D341Med (cell line): ENCODE measurements at regions not wholly inside any gene's neighbourhood (a gene's known extent, or its start where the extent isn't known, plus 50 kb on each side); places are given as distances from the start of the nearest gene placed in this dataset.

Experiments used
- DNase-seq: peaks from one replicate; pipeline ENCODE4 v3.0.0; 2012; ENCODE audit warnings: low spot score

DNA sequence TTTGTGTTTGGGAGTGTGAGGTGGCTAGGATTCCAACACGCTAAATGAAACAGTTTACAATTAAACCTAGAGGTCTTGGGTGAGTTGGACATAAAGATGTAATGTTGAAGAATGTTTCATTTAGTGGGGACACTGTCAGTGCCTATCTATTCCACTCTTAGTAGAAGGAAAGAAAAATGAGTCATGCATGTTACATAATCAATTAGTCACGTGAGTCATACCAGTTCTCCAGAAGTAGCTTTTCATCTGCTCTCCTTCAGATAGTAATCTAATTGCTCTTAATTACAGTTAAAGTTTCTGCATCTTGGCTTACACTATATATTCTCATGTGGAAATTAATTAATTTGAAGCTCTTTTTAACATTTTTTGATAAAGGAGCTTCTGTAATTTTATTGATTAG lies 115.7 kb upstream of the P2RY1 start:
- DNase-seq: no peak

DNA sequence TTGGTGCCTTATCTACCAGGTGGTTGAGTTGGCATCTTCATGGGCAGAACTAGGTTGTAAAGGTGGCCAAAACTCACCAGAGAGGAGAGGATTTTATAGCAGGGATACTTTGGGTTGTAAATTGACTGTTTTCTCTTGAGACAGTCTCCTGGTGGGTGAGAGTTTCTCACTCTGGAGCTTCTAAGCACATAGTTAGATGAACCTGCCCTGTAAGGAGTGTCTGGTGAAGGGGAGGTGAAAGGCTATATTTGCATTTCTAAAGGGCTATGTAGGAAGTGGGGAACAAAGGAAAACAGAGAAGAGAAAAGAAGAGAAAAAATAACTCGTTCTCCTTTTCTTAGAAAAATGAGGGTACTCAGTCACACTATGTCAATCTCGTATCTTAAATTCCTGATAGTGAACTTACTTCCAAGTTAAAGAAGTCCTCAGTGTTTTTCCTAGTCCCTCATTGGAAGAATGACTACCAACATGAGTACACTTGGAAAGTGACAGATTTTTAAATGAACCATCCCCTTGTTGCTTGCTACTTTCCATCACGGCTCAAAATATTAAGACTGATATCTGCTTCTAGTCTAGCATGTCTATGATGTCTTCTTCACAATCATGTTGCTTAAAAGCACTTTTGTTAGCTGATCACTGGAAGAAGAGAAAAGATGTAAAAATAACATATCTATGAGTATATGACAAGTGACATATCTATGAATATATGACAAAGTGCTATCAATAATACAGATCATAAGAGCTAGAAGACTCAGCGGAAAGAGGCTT lies 113.8 kb upstream of the P2RY1 start:
- no peak for DNase-seq

DNA sequence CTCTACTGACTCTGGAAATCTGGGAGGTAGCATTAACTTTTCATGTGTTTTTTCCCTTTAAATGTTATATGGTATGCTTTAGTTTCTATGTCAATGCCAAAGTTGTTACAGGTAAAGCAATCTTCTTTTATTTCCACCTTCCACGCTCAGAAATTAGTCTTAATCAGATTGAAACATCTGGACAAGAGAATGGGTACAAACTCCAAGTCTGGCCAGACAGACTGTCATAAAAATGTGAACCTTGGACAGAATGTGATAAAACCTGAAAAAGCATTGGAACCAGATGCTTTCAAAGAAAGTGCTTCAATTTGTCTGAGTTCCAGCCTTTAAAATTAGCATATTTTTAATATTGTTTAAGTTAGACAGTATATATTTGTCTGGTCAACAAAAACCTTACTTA lies 110.7 kb upstream of the P2RY1 start:
- DNase-seq: no peak

- no peak for DNase-seq
Measured at GRCh38 chr3:152728231-152728980, 106.5 kb upstream of the P2RY1 start.

DNA sequence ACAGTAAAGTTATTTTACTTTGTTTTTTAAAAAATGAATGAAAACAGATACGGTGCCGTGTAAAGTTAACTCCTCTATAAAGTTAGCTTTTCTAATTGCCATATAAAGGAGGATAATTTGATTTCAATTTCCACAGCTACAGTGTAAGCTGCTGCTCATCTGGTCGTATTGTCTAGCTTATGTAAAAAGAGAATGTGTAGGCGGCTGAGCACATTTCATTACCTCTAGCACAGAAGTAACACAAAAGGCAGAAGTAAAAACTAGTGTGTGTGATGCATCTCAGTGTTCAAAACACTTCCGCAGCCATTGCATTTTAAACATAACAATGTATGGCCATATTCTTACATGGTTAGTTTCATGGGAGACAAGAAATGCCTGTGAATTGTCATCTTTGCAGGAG lies 105.0 kb upstream of the P2RY1 start:
- DNase-seq: no peak

DNA sequence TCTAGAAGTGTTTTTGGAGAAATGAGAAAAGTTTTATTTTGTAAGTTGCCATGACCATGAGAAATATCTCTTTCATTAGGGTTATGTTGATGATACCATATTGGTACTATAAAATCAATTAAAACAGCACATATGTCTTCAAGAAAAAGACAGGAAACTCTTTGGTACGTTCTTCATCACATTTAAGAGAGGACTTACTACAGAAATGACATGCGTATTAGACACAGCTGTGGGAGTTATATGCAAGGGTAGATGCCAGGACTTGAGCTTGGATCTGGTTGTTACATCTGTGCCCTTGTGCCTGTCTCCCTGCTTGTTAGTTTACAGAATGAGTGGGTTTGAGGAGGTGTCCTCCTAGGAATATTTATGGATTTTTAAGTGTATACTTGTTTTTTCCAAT lies 103.4 kb upstream of the P2RY1 start:
- DNase-seq: no peak

DNA sequence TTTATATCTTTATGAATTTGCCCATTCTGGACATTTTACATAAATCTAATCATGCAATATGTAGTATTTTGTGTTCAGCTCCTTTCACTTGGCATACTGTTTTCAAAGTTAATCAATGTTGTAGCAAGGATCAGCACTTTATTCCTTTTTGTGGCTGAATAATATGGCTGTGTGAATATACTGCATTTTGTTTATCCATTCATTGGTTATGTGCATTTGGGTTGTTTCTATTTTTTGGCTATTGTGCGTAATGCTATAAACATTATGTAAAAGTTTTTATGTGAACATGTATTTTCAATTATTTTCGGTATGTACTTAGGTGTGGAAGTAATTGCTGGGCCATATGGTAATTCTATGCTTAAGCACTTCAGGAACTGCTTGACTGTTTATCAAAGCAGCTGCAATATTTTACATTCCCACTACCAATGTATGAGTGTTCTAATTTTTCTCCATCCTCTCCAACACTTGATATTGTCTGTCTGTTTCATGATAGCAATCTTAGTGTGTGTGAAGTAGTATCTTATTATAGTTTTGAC lies 101.3 kb upstream of the P2RY1 start:
- DNase-seq: no peak

- no peak for DNase-seq
Measured at GRCh38 chr3:152737021-152737908, 97.7 kb upstream of the P2RY1 start.

DNA sequence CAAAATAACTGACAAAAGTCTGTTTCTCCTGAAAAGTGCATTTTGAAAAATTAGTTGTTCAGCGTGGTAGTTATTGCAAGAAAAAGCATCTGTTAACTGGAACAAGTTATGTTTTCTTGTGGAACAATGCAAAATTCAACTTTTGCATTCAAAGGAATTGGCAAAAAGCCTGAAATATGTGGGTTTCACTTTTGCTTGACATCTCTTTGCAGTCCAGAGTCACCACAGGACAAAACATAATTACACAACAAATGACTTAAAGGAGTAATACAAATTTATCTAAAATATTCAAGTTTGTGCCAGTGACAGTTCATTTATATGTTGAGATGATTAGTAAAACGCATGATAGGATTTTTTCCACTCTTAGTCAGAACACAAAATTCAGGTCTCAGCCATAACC lies 96.3 kb upstream of the P2RY1 start:
- no peak for DNase-seq

DNA sequence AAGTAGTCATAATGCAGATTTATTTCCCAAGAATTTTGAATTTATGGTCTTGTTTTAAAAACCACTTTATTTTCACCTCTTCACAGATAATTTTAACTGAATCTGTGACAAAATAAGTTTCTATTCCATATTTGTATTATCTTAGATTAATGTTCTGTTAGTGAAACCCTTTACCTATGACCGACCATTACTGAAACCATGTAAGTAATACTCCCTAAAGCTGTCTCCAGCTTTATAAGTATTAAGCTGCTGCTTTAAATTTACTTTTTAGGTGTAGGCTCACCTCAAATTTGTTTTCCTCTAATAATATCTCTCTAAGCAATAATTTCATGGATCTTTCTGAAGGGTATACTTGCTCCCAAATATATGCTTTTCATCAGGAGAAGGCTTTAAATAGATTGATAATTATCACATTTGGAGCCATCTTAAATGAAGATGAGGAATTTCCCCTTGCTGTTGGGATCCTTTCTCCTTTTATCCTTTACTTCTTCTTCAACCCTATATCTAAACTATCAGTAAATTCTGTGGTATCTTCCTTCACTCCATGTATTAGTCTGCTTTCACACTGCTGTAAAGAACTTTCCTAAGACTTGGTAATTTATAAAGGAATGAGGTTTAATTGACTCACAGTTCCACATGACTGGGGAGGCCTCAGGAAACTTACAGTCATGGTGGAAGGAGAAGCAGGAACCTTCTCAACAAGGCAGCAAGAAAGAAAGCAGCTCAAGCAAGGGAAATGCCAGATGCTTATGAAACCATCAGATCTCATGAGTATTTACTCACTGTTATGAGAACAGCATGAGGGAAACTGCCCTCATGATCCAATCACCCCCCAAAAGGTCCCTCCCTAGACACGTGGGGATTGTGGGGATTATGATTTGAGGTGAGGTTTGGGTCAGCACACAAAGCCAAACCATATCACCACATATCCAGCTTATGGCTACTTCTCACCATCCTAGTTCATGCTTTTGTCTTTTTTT lies 92.3 kb upstream of the P2RY1 start:
- no peak for DNase-seq

GRCh38 chr3:152745646-152746045 lies 89.3 kb upstream of the P2RY1 start:
- DNase-seq: no peak

- DNase-seq: no peak
Measured at GRCh38 chr3:152754303-152754702, 80.6 kb upstream of the P2RY1 start.

DNA sequence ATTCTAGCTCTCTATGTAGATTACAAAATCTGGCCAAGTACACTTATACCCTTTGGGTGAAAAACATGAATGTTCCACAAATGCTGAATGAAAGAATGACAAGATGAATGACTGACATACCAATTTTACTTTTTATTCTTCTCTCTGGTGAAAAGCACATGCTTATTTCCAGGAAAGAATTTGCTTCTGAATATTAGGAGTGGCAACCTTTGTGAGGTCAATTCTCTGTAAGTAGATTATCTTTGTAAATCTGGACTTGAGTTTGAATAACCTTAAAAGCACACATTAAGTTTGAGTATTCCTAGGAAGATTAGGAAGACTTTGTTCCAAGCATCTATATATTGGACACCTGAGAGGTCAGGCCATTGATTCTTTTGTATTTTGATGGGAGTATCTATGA lies 78.1 kb upstream of the P2RY1 start:
- DNase-seq: no peak

- no peak for DNase-seq
Measured at GRCh38 chr3:152760024-152760563, 74.8 kb upstream of the P2RY1 start.

GRCh38 chr3:152760591-152760990 lies 74.3 kb upstream of the P2RY1 start:
- no peak for DNase-seq

DNA sequence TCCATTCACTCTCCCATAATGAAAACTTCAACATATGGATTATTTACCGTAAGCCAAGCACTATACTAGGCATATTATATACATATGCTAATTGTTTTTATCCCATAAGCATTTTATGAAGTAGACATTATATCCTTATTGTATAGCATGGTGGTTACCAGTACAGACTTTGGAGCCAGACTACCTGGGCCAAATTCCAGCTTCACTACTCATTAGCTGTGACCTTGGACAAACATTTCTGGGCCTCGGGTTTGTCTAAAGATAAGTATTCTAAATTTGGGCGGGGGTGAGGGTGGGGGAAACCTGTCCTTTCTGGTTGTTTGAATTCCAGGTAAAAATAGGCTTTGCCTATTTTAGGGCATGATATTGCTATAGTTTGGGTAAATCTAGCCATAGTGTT lies 66.5 kb upstream of the P2RY1 start:
- no peak for DNase-seq

DNA sequence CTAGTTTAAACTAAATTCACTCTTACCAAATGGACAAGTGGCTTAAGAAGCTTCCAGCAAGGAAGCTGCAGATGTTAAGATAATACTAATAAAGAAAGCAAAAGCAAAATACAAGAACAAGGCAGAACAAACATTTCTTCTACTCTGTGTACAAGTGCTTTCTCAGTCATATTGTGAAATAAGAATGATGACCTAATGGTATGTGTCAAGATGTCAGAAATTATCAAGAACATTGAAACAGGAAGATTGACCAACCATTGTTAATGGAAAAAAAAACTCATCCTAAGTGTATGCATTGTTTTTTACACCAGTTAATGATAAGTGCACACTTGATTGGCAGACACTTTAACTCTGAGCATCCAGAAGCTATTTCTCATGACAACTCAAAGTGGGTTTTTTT lies 65.4 kb upstream of the P2RY1 start:
- DNase-seq: no peak

DNA sequence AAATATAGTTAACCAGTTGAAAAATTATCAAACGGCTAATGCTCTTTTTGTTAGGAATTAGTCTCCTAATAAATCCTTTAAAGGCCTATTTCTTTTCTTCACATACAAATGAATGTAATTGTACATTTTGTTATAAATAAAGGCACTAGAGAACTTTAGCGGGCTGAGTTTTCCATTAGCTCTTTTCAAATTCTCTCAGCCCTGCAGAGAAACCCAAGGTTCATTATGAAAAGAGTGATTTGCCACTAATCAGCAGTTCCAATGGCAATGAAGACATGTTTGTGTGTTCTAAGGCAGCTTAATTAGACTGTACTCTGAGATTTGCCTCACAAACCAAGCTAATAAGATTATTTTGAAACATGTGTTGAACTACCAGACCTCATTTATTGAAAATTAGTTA lies 64.6 kb upstream of the P2RY1 start:
- no peak for DNase-seq

GRCh38 chr3:152771120-152771519 lies 63.8 kb upstream of the P2RY1 start:
- DNase-seq: no peak

GRCh38 chr3:152772674-152773225 lies 62.2 kb upstream of the P2RY1 start:
- DNase-seq: no peak

GRCh38 chr3:152773633-152774032 lies 61.3 kb upstream of the P2RY1 start:
- no peak for DNase-seq
